Loucy (cell line): ENCODE measurements at regions not wholly inside any gene's neighbourhood (a gene's known extent, or its start where the extent isn't known, plus 50 kb on each side); places are given as distances from the start of the nearest gene placed in this dataset.

Experiments
- H2AFZ ChIP-seq: fragments of 200-600 bp; sonication (generic); 2 replicates; pipeline ENCODE4 v1.6.0; 2016; ENCODE audit warnings: antibody characterized with exemption, mild to moderate bottlenecking, low read length, moderate library complexity
- H3F3A ChIP-seq: fragments of 200-600 bp; 2 replicates; pipeline ENCODE4 v1.6.0; 2016; ENCODE audit warnings: antibody characterized with exemption, low read depth, mild to moderate bottlenecking
- H3K27me3 ChIP-seq: fragments of 200-600 bp; sonication (generic); 2 replicates; pipeline ENCODE4 v1.6.1; 2014; ENCODE audit warnings: low read length, mild to moderate bottlenecking; ENCODE audit not compliant: insufficient read depth, poor library complexity, severe bottlenecking
- H3K36me3 ChIP-seq: fragments of 200-600 bp; sonication (generic); 2 replicates; pipeline ENCODE4 v1.6.1; 2016; ENCODE audit warnings: low read length; ENCODE audit not compliant: insufficient read depth
- H3K4me1 ChIP-seq: fragments of 200-600 bp; sonication (generic); 2 replicates; pipeline ENCODE4 v1.5.1; 2014; ENCODE audit warnings: low read length, mild to moderate bottlenecking; ENCODE audit not compliant: insufficient read depth, poor library complexity, severe bottlenecking
- H3K4me2 ChIP-seq: fragments of 200-600 bp; sonication (generic); 2 replicates; pipeline ENCODE4 v1.6.0; 2014; ENCODE audit warnings: antibody characterized with exemption, low read length, low read depth, mild to moderate bottlenecking; ENCODE audit not compliant: poor library complexity, severe bottlenecking
- H3K4me3 ChIP-seq: fragments of 200-600 bp; sonication (generic); 2 replicates; pipeline ENCODE4 v1.5.1; 2014; ENCODE audit warnings: low read length, mild to moderate bottlenecking, mixed read lengths; ENCODE audit not compliant: poor library complexity, severe bottlenecking
- H3K79me2 ChIP-seq: fragments of 200-600 bp; sonication (generic); 2 replicates; pipeline ENCODE4 v1.6.1; 2014; ENCODE audit warnings: low read length; ENCODE audit not compliant: insufficient read depth
- H3K9ac ChIP-seq: fragments of 200-600 bp; sonication (generic); 2 replicates; pipeline ENCODE4 v1.6.0; 2014; ENCODE audit warnings: mild to moderate bottlenecking, low read depth, low read length, moderate library complexity; ENCODE audit not compliant: poor library complexity, severe bottlenecking
- H3K9me2 ChIP-seq: fragments of 200-600 bp; sonication (generic); replicated peaks from 2 replicates; pipeline ENCODE4 v1.6.1; 2016; ENCODE audit warnings: low read depth, low read length, mixed read lengths
- H3K9me3 ChIP-seq: fragments of 200-600 bp; sonication (generic); 2 replicates; pipeline ENCODE4 v1.6.1; 2014; ENCODE audit warnings: mild to moderate bottlenecking, antibody characterized with exemption, low read length, low read depth; ENCODE audit not compliant: insufficient read depth
- H4K20me1 ChIP-seq: fragments of 200-600 bp; sonication (generic); 2 replicates; pipeline ENCODE4 v1.6.0; 2014; ENCODE audit warnings: antibody characterized with exemption, low read length, mild to moderate bottlenecking; ENCODE audit not compliant: insufficient read depth, poor library complexity, severe bottlenecking
- CTCF ChIP-seq: fragments of 200-600 bp; sonication (generic); conservative IDR thresholded peaks from 2 replicates; pipeline ENCODE4 v1.5.1; 2014; ENCODE audit warnings: mild to moderate bottlenecking, antibody characterized with exemption, low read length
- EZH2phosphoT487 ChIP-seq: fragments of 200-600 bp; IDR thresholded peaks from 2 replicates; pipeline ENCODE4 v1.6.1; 2018; ENCODE audit warnings: antibody characterized with exemption, mild to moderate bottlenecking, moderate library complexity, borderline replicate concordance

DNA sequence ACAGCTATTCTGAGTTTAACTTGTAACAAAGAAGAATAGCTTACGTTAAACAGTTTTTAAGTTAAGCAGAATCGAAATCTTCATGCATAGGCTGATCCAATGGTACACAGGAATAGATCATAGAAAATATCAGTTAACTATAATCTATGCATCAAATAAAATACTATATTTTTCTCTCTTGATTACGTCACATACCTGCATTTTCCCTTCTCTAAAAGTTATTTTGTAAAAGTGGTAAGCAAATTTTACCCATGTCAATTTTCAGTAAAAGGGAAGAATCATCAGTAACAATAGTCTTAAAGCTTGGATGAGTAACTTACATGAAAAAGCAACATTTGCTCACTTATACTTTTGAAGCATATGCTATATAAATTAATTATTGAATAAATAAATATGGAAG, 692.4 kb downstream of the FAT4 start:
- Histone ChIP-seq H3K79me2 (no peaks in the 10 kb centered on the region), H3K27me3 (no peaks in the 10 kb centered on the region), H3K9me2 (no peaks in the 10 kb centered on the region), H3K4me1 (no peaks in the 10 kb centered on the region), H3F3A (no peaks in the 10 kb centered on the region), H3K9me3 (no peaks in the 10 kb centered on the region), H3K4me2 (no peak overlapping the region), H3K9ac (no peak overlapping the region), H4K20me1 (no peaks in the 10 kb centered on the region), H2AFZ (no peak overlapping the region), H3K36me3 (no peaks in the 10 kb centered on the region), H3K4me3 (no peak overlapping the region)
- TF ChIP-seq EZH2phosphoT487 (no peak), CTCF (no peak)

GRCh38 chr4:126012691-126013290, 698.0 kb downstream of the FAT4 start:
- Histone ChIP-seq H2AFZ (no peak overlapping the region), H3K4me3 (no peak overlapping the region), H3K9me2 (no peaks in the 10 kb centered on the region), H4K20me1 (no peaks in the 10 kb centered on the region), H3K79me2 (no peaks in the 10 kb centered on the region), H3K9ac (no peak overlapping the region), H3F3A (no peaks in the 10 kb centered on the region), H3K36me3 (no peaks in the 10 kb centered on the region), H3K9me3 (no peaks in the 10 kb centered on the region), H3K4me1 (no peaks in the 10 kb centered on the region), H3K4me2 (no peak overlapping the region), H3K27me3 (no peaks in the 10 kb centered on the region)
- no peak for TF ChIP-seq EZH2phosphoT487
- TF ChIP-seq CTCF = no peak

DNA sequence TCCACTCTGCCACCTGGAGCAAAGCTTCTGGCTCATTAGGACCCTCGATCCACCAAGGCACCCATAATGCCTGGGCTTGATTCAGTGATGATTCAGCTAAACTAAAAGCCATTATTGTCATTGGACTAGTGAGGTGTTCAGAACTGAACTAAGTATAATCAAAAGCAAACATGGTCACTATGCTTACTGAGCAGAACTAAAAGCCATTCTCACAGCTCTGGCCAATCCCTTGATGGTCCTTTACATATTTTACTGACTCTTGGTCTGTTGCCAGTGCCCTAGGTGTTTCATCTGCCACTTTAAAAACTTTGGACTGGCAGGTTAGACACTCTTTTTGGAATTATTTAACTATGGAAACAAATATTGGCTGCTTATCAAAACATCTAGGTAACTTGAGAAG, 703.5 kb downstream of the FAT4 start:
- H3K4me3 ChIP-seq = no peak overlapping the region
- no peaks in the 10 kb centered on the region for H3F3A ChIP-seq
- no peak overlapping the region for H3K4me2 ChIP-seq
- no peaks in the 10 kb centered on the region for H3K9me2 ChIP-seq
- no peak overlapping the region for H3K9ac ChIP-seq
- H3K4me1 ChIP-seq = no peaks in the 10 kb centered on the region
- no peaks in the 10 kb centered on the region for H3K9me3 ChIP-seq
- H4K20me1 ChIP-seq = no peaks in the 10 kb centered on the region
- no peaks in the 10 kb centered on the region for H3K79me2 ChIP-seq
- no peak for TF ChIP-seq EZH2phosphoT487
- TF ChIP-seq CTCF = no peak
- no peaks in the 10 kb centered on the region for H3K27me3 ChIP-seq
- H2AFZ ChIP-seq = no peak overlapping the region
- no peaks in the 10 kb centered on the region for H3K36me3 ChIP-seq
